AG04450 (cell line): ENCODE measurements at regions not wholly inside any gene's neighbourhood (a gene's known extent, or its start where the extent isn't known, plus 50 kb on each side); places are given as distances from the start of the nearest gene placed in this dataset.

ENCODE experiments used
- CTCF ChIA-PET: fragments of 300-600, 350-600 bp; formaldehyde crosslinking; extraction: SDS; loops from one replicate; lab custom pipeline; 2022; ENCODE audit warnings: antibody characterized with exemption, inconsistent platforms; lab: Charles Lee
- POLR2A ChIA-PET: fragments of 350-600 bp; formaldehyde crosslinking; extraction: SDS; loops from one replicate; lab custom pipeline; 2021; ENCODE audit warnings: antibody characterized with exemption, inconsistent platforms; lab: Yijun Ruan, JAX
- DNase-seq: peaks from one replicate; pipeline ENCODE4 v3.0.0-alpha.2; 2011; ENCODE audit warnings: low read depth, low spot score
- H3K27ac ChIP-seq: one replicate; pipeline ENCODE4 v1.5.1; 2012; ENCODE audit warnings: low read depth, low read length, control low read depth
- H3K27me3 ChIP-seq: one replicate; pipeline ENCODE4 v1.6.0; 2012; ENCODE audit warnings: low read length; ENCODE audit not compliant: control insufficient read depth, insufficient read depth
- H3K4me3 ChIP-seq: 2 replicates; pipeline ENCODE4 v1.5.1; 2011; ENCODE audit warnings: mild to moderate bottlenecking, low read depth, low read length, control low read depth
- H3K9me3 ChIP-seq: 2 replicates; pipeline ENCODE4 v1.5.1; 2012; ENCODE audit warnings: low read length; ENCODE audit not compliant: control insufficient read depth, insufficient read depth
- CTCF ChIP-seq: IDR thresholded peaks from 2 replicates; pipeline ENCODE4 v1.5.1; 2011; ENCODE audit warnings: low read depth, low read length, control low read depth, inconsistent platforms

GRCh38 chr5:42015254-42015653, 90.2 kb downstream of the FBXO4 start:
- CTCF ChIA-PET = interaction anchor here (1.1 kb wide), 1 partner anchor 10 kb away, joined by 4 read pairs; no protein-coding TSS in a partner anchor
- no peaks in the 10 kb centered on the region for H3K27me3 ChIP-seq
- POLR2A ChIA-PET = no interaction called here
- TF ChIP-seq CTCF = no peak
- H3K27ac ChIP-seq = no peak overlapping the region
- DNase-seq = no peak
- H3K4me3 ChIP-seq = no peak overlapping the region
- H3K9me3 ChIP-seq = no peaks in the 10 kb centered on the region

GRCh38 chr5:42015681-42016080, 90.6 kb downstream of the FBXO4 start:
- no peak for TF ChIP-seq CTCF
- no peaks in the 10 kb centered on the region for H3K27me3 ChIP-seq
- POLR2A ChIA-PET = no interaction called here
- no peak overlapping the region for H3K4me3 ChIP-seq
- H3K9me3 ChIP-seq = no peaks in the 10 kb centered on the region
- no peak for DNase-seq
- no peak overlapping the region for H3K27ac ChIP-seq
- CTCF ChIA-PET = no interaction called here

- H3K27me3 ChIP-seq = no peaks in the 10 kb centered on the region
- ChIA-PET POLR2A (no interaction called here), CTCF (no interaction called here)
- no peak for TF ChIP-seq CTCF
- H3K27ac ChIP-seq = no peak overlapping the region
- no peak for DNase-seq
- no peaks in the 10 kb centered on the region for H3K9me3 ChIP-seq
- no peak overlapping the region for H3K4me3 ChIP-seq
Observed at GRCh38 chr5:42020788-42021530, 95.9 kb downstream of the FBXO4 start.

- no peak for DNase-seq
- CTCF ChIA-PET = no interaction called here
- POLR2A ChIA-PET = no interaction called here
Observed at GRCh38 chr5:42021923-42022322, 96.8 kb downstream of the FBXO4 start.

More at GRCh38 chr5:42021923-42022322, 96.8 kb downstream of the FBXO4 start:
- Histone ChIP-seq H3K27me3 (no peaks in the 10 kb centered on the region), H3K27ac (no peak overlapping the region), H3K4me3 (no peak overlapping the region), H3K9me3 (no peaks in the 10 kb centered on the region)
- no peak for TF ChIP-seq CTCF
